OCI-LY7 (cell line): ENCODE measurements at regions not wholly inside any gene's neighbourhood (a gene's known extent, or its start where the extent isn't known, plus 50 kb on each side); places are given as distances from the start of the nearest gene placed in this dataset.
"Not testable (repeated sequence)": the region's sequence is repeated elsewhere in the genome, so short reads cannot be mapped to it uniquely, and the experiment has no call there.

Experiments used
- BruUV-seq: library from RNA; stranded (reverse); fragments of 400-500 nt; replicated peaks from 2 replicates; lab custom pipeline; 2021; lab: Mats Ljungman, UMichigan
- CTCF ChIA-PET: fragments of 300-600 bp; sonication (Branson Sonifier 250); formaldehyde crosslinking; loops from one replicate; lab custom pipeline; 2022; ENCODE audit warnings: antibody characterized with exemption; ENCODE audit not compliant: unreplicated experiment; lab: Charles Lee
- POLR2A ChIA-PET: fragments of 300-600 bp; sonication (Branson Sonifier 250); formaldehyde crosslinking; loops from one replicate; lab custom pipeline; 2022; ENCODE audit warnings: antibody characterized with exemption; lab: Charles Lee
- DNase-seq: peaks from one replicate; pipeline ENCODE4 v3.0.0-alpha.2; 2015; ENCODE audit warnings: low spot score
- H2AFZ ChIP-seq: fragments of 200-600 bp; sonication (generic), shearing (Covaris generic); 2 replicates; pipeline ENCODE4 v1.6.1; 2014; ENCODE audit warnings: mild to moderate bottlenecking, antibody characterized with exemption, low read length, moderate library complexity
- H3K27ac ChIP-seq: fragments of 200-600 bp; sonication (generic); 2 replicates; pipeline ENCODE4 v1.5.1; 2014; ENCODE audit warnings: mixed run types, low read depth, mild to moderate bottlenecking, moderate library complexity, low read length, inconsistent platforms; ENCODE audit not compliant: poor library complexity, severe bottlenecking
- H3K36me3 ChIP-seq: fragments of 200-600 bp; sonication (generic); 2 replicates; pipeline ENCODE4 v1.6.1; 2014; ENCODE audit warnings: mild to moderate bottlenecking, antibody characterized with exemption, low read length, moderate library complexity, mixed read lengths; ENCODE audit not compliant: insufficient read depth
- H3K4me1 ChIP-seq: fragments of 200-600 bp; sonication (generic); 2 replicates; pipeline ENCODE4 v1.5.1; 2014; ENCODE audit warnings: mild to moderate bottlenecking, low read length; ENCODE audit not compliant: insufficient read depth, poor library complexity, severe bottlenecking
- H3K4me2 ChIP-seq: fragments of 200-600 bp; sonication (generic); 2 replicates; pipeline ENCODE4 v1.6.1; 2014; ENCODE audit warnings: mild to moderate bottlenecking, low read length
- H3K4me3 ChIP-seq: fragments of 200-600 bp; sonication (generic); 2 replicates; pipeline ENCODE4 v1.5.1; 2014; ENCODE audit warnings: mild to moderate bottlenecking, low read depth, low read length; ENCODE audit not compliant: poor library complexity, severe bottlenecking
- H3K79me2 ChIP-seq: fragments of 200-600 bp; sonication (generic); 2 replicates; pipeline ENCODE4 v1.6.1; 2016; ENCODE audit warnings: low read depth, mild to moderate bottlenecking, low read length, moderate library complexity, mixed read lengths; ENCODE audit not compliant: insufficient read depth
- H3K9me2 ChIP-seq: fragments of 200-600 bp; sonication (generic); 2 replicates; pipeline ENCODE4 v1.6.1; 2016; ENCODE audit warnings: mild to moderate bottlenecking, low read length, mixed read lengths; ENCODE audit not compliant: insufficient read depth
- H3K9me3 ChIP-seq: fragments of 200-600 bp; sonication (generic); 2 replicates; pipeline ENCODE4 v1.6.1; 2014; ENCODE audit warnings: mild to moderate bottlenecking, mixed run types, low read length, mixed read lengths
- H4K20me1 ChIP-seq: fragments of 200-600 bp; sonication (generic); 2 replicates; pipeline ENCODE4 v1.6.1; 2014; ENCODE audit warnings: mild to moderate bottlenecking, antibody characterized with exemption, low read length, moderate library complexity, mixed read lengths; ENCODE audit not compliant: insufficient read depth
- CTCF ChIP-seq: fragments of 200-600 bp; sonication (generic); conservative IDR thresholded peaks from 2 replicates; pipeline ENCODE4 v1.5.1; 2014; ENCODE audit warnings: mild to moderate bottlenecking, antibody characterized with exemption, low read length, moderate library complexity, mixed read lengths
- EZH2phosphoT487 ChIP-seq: fragments of 200-600 bp; sonication (generic); IDR thresholded peaks from 2 replicates; pipeline ENCODE4 v1.6.1; 2018; ENCODE audit warnings: low read depth, borderline replicate concordance, mild to moderate bottlenecking, mixed run types, antibody characterized with exemption, low read length, moderate library complexity, mixed read lengths
- intact Hi-C: fragments of 100-400 bp; cut with micrococcal nuclease; formaldehyde crosslinking; loops from one replicate; pipeline ENCODE4 v1.10.0; 2022; ENCODE audit not compliant: unreplicated experiment

- DNase-seq, BruUV-seq, intact Hi-C loops: not testable (repeated sequence)
Measured at GRCh38 chr7:39984-40740, 152.2 kb upstream of the FAM20C start.

GRCh38 chr7:40799-41750 lies 151.3 kb upstream of the FAM20C start:
- ChIA-PET POLR2A (no interaction called here), CTCF (no interaction called here)
- Histone ChIP-seq H4K20me1 (no peaks in the 10 kb centered on the region), H3K79me2 (no peaks in the 10 kb centered on the region), H3K27ac (no peak overlapping the region), H3K4me2 (no peak overlapping the region), H3K4me3 (no peak overlapping the region), H3K9me3 (no peaks in the 10 kb centered on the region), H3K4me1 (no peaks in the 10 kb centered on the region), H2AFZ (no peak overlapping the region), H3K9me2 (no peaks in the 10 kb centered on the region), H3K36me3 (no peaks in the 10 kb centered on the region)
- DNase-seq = no peak
- BruUV-seq = no TSS peak
- TF ChIP-seq CTCF (no peak), EZH2phosphoT487 (no peak)
- intact Hi-C loops = no loop called here

More at GRCh38 chr7:39984-40740, 152.2 kb upstream of the FAM20C start:
- H3K36me3 ChIP-seq, H3K9me3 ChIP-seq, H3K79me2 ChIP-seq, H3K27ac ChIP-seq, H3K4me2 ChIP-seq, H3K4me3 ChIP-seq, H3K9me2 ChIP-seq, POLR2A ChIA-PET, CTCF ChIA-PET, H4K20me1 ChIP-seq, H2AFZ ChIP-seq, H3K4me1 ChIP-seq: not testable (repeated sequence)

- no peak for DNase-seq
- Histone ChIP-seq H3K79me2 (no peaks in the 10 kb centered on the region), H3K4me3 (no peak overlapping the region), H3K9me3 (no peaks in the 10 kb centered on the region), H3K4me1 (no peaks in the 10 kb centered on the region), H3K4me2 (no peak overlapping the region), H4K20me1 (no peaks in the 10 kb centered on the region), H3K9me2 (no peaks in the 10 kb centered on the region), H3K27ac (no peak overlapping the region), H3K36me3 (no peaks in the 10 kb centered on the region), H2AFZ (no peak overlapping the region)
- no TSS peak for BruUV-seq
- CTCF ChIA-PET = no interaction called here
- intact Hi-C loops = no loop called here
- POLR2A ChIA-PET = no interaction called here
- TF ChIP-seq EZH2phosphoT487 = no peak
- no peak for TF ChIP-seq CTCF
Measured at GRCh38 chr7:41917-42565, 150.3 kb upstream of the FAM20C start.
